Fibroblast of pulmonary artery (primary cell): ENCODE measurements at regions not wholly inside any gene's neighbourhood (a gene's known extent, or its start where the extent isn't known, plus 50 kb on each side); places are given as distances from the start of the nearest gene placed in this dataset.
A peak's percentile ranks its signal among the peaks of the same experiment; 100 is the strongest.

Source experiments
- DNase-seq: peaks from one replicate; pipeline ENCODE4 v3.0.0-alpha.2; 2010; ENCODE audit warnings: low read depth
- H3K4me3 ChIP-seq: replicated peaks from 2 replicates; pipeline ENCODE4 v1.5.1; 2011; ENCODE audit warnings: low read depth, mild to moderate bottlenecking, control low read depth, low read length, moderate library complexity
- CTCF ChIP-seq: IDR thresholded peaks from 2 replicates; pipeline ENCODE4 v1.5.1; 2011; ENCODE audit warnings: mild to moderate bottlenecking, control low read depth, low read length, inconsistent platforms; ENCODE audit errors: missing control alignments

- DNase-seq = no peak
- TF ChIP-seq CTCF = no peak
- H3K4me3 ChIP-seq = no peak overlapping the region
These were observed 68.2 kb downstream of the CH25H start for GRCh38 chr10:89138755-89139490.

DNA sequence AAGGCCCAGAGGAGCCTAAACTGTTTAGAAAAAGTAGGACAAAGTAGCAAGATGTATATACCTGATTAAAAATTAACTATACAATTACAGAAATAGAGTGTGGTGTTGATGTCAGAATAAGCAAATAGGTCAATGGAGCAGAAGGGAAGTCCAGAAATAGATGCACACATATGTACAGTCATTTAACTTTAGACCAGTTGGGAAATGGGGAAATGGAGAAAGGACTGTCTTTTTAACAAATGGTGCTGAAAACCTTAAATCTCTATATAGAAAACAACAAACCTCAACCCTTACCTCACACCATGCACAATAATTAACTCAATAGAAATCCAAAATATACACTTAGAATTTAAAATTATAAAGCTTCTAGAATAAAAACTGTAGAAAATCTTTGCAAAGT, 72.2 kb downstream of the CH25H start:
- DNase-seq = no peak
- no peak for TF ChIP-seq CTCF

DNA sequence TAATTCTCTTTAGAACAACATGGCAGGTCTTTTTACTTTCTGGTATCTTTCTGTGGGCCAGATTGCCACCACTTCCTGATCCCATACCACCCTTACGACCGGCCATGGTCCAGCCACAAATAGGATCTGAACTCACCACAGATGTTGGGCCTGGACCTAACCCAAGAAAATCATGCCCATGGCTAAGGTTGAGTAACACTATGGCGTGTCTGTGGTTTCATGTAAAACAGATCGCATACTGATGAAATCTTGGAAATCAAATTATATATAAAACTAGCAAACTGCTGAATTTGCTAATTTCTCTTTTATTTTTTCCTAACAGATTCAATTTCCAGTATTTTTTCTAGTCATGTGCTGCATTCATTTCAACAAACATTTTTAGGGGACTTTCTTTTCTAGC, 77.2 kb downstream of the CH25H start:
- DNase-seq = no peak
- no peak overlapping the region for H3K4me3 ChIP-seq
- TF ChIP-seq CTCF = no peak

More for the DNA sequence above, 72.2 kb downstream of the CH25H start:
- H3K4me3 ChIP-seq = no peak overlapping the region

- peak; percentile 36 for DNase-seq
- TF ChIP-seq CTCF = no peak
- H3K4me3 ChIP-seq = no peak overlapping the region
These were observed 84.6 kb downstream of the CH25H start for GRCh38 chr10:89122433-89123051.

DNA sequence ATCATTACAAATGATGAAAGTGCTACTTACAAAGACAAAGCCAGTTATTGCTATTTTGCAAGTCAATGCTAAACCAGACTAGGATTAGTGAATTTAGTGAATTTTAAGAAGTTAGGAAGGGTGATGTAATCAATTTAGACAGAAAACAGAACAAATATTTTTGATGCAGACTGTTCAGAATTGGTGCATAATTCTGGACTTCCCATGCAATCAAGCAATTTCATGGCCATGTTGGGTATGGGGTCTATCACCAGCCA, 85.4 kb downstream of the CH25H start:
- TF ChIP-seq CTCF = no peak
- DNase-seq = no peak
- H3K4me3 ChIP-seq = no peak overlapping the region

DNA sequence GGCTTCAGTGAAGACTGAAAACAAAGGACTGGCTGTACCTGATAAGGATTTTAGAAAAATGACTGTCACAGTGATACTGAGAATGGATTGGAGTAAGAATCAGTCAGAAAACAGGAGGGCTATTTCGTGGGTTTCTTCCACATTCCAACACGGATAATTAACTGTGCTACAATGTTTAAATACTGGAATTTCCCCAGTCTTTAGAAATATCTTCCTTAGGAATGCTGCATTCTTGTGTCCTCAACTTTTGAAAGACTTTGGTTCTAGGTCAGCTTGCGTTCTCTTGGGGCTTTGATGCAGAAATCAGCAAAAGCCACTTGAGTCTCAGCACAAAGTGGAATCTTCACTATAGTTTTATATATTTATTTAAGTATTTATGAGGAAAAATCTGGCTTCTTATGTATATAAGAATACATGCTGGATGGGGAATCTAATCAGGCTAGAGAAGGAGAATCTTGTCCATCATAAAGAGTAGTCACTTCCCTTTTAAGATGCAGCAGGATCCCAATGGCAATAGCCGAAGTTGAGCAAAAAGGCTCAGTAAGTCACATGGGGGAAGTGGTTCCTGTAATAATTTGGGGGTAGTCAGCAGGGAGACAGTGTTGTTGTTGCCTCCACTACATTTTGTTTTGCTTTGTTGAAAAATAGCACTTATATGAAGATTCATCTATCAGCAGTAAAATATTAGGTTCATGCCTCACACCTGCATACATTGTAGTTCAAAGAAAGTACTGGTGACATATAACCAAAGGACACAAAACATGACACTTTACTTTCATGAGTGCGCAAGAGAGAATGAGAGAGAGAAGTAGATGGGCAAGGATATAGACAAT, 86.0 kb downstream of the CH25H start:
- DNase-seq = peak; percentile 38

More for the DNA sequence above, 86.0 kb downstream of the CH25H start:
- H3K4me3 ChIP-seq = no peak overlapping the region
- no peak for TF ChIP-seq CTCF
